GM12892 (cell line): ENCODE measurements at regions not wholly inside any gene's neighbourhood (a gene's known extent, or its start where the extent isn't known, plus 50 kb on each side); places are given as distances from the start of the nearest gene placed in this dataset.

Experiments
- POLR2A ChIP-seq: IDR thresholded peaks from 2 replicates; pipeline ENCODE4 v1.6.1; 2011; ENCODE audit warnings: low read depth, low read length, control low read depth
- POLR2AphosphoS5 ChIP-seq: IDR thresholded peaks from 2 replicates; pipeline ENCODE4 v1.6.1; 2011; ENCODE audit warnings: low read depth, low read length, control low read depth
- TAF1 ChIP-seq: IDR thresholded peaks from 2 replicates; pipeline ENCODE4 v1.6.1; 2011; ENCODE audit warnings: low read depth, mild to moderate bottlenecking, control low read depth, low read length, borderline replicate concordance

- TF ChIP-seq POLR2A: no peak
- TF ChIP-seq POLR2AphosphoS5: no peak
- TF ChIP-seq TAF1: no peak
These were observed 728.5 kb upstream of the B3GALT2 start for GRCh38 chr1:193914871-193915270.
